K562 (cell line): ENCODE measurements at regions not wholly inside any gene's neighbourhood (a gene's known extent, or its start where the extent isn't known, plus 50 kb on each side); places are given as distances from the start of the nearest gene placed in this dataset.

ENCODE experiments used
- GTF2B ChIP-seq: IDR thresholded peaks from 2 replicates; pipeline ENCODE4 v1.6.1; 2011; ENCODE audit not compliant: insufficient read length; ENCODE audit errors: extremely low read depth
- MYC ChIP-seq, 2 experiments: fragments of 250-450 bp in 1 of 2; sonication (Bioruptor Pico) in 1 of 2; IDR thresholded peaks; 2 replicates each; pipeline versions ENCODE4 v1.5.1 to v1.6.1; 2012 to 2021; ENCODE audit warnings: low read depth in 2 of 2, borderline replicate concordance in 1 of 2, improper control_type of control experiment in 1 of 2, low read length in 1 of 2, mild to moderate bottlenecking in 1 of 2, moderate library complexity in 1 of 2
- NR2C2 ChIP-seq, 2 experiments: fragments of 200-800 bp in 1 of 2; sonication (Bioruptor generic) in 1 of 2; sonication (generic) in 1 of 2; formaldehyde crosslinking in 1 of 2; IDR thresholded peaks; 2 replicates each; pipeline versions ENCODE4 v1.6.1 to v1.8.0; 2016 to 2022; ENCODE audit warnings: mild to moderate bottlenecking in 1 of 2, missing compliant biosample characterization in 1 of 2, missing genetic modification characterization in 1 of 2, missing genetic modification reagents in 1 of 2
- POLR2AphosphoS5 ChIP-seq: IDR thresholded peaks from 2 replicates; pipeline ENCODE4 v1.6.1; 2011; ENCODE audit warnings: mild to moderate bottlenecking, low read depth, low read length, moderate library complexity; ENCODE audit not compliant: control insufficient read depth, insufficient read depth
- PRDM10 ChIP-seq: fragments of 450-650 bp; IDR thresholded peaks from 2 replicates; pipeline ENCODE4 v1.6.1; 2018; ENCODE audit not compliant: partially characterized antibody
- TRIM24 ChIP-seq, 2 experiments: fragments of 450-650 bp; IDR thresholded peaks; 2 replicates each; pipeline ENCODE4 v1.6.1; 2016
- ZNF592 ChIP-seq: fragments of 450-650 bp; IDR thresholded peaks from 2 replicates; pipeline ENCODE4 v1.6.1; 2017; ENCODE audit warnings: antibody characterized with exemption, mild to moderate bottlenecking

- TF ChIP-seq POLR2AphosphoS5 = no peak
- no peak for TF ChIP-seq NR2C2 (CRISPR knock-in tag; IDR thresholded peaks at IDR 0.05)
- no peak for TF ChIP-seq NR2C2 (tag; IDR thresholded peaks at IDR 0.05)
- TF ChIP-seq MYC (IDR thresholded peaks at IDR 0.05; ENCODE audit: low read depth, low read length) = no peak
- TF ChIP-seq MYC (CRISPR knock-in tag; IDR thresholded peaks at IDR 0.05; ENCODE audit: borderline replicate concordance, low read depth) = no peak
- TF ChIP-seq PRDM10 = no peak
- no peak for TF ChIP-seq TRIM24 (IDR thresholded peaks at IDR 0.05)
- no peak for TF ChIP-seq GTF2B
- no peak for TF ChIP-seq ZNF592
Measured at GRCh38 chr12:47415054-47415453, 290.8 kb downstream of the RPAP3 start.
